ENCODE measurements at regions not wholly inside any gene's neighbourhood (a gene's known extent, or its start where the extent isn't known, plus 50 kb on each side); places are given as distances from the start of the nearest gene placed in this dataset.

DNA sequence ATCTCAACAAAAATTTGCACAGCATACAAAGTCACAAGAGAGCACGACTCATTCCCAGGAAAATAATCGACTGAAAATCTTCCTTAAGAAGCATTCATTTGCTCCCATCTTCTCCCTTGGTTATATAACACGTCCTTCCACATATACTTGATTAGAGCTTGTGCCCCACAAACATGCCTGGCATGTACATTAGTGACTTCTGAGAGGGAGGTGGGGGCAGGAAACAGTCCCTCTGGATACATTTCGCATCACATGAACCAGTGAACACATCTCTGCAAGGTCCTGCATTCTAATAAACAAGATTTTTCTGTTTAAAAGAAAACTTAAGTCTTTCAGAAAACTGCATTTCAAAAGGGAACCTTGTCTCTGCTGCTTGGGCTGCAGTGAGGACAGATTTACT lies 54.1 kb upstream of the IGLL5 start:
- intact Hi-C loops (cut with DNase I), result no loop called here
- Histone ChIP-seq H3K4me3 (no peak overlapping the region), H3K27ac (no peak overlapping the region), H3K36me3 (no peaks in the 10 kb centered on the region), H3K27me3 (no peaks in the 10 kb centered on the region), H3K9me3 (peaks cover 0 to 8% (median 0%) of the 10 kb centered on the region in 4 donors), H3K4me1 (no peaks in the 10 kb centered on the region)
- no peak for DNase-seq
- TF ChIP-seq POLR2AphosphoS5 (IDR thresholded peaks at IDR 0.05) (no peak), EP300 (IDR thresholded peaks at IDR 0.05) (no peak), POLR2A (IDR thresholded peaks at IDR 0.05) (no peak)
- TF ChIP-seq, protein P1, sequence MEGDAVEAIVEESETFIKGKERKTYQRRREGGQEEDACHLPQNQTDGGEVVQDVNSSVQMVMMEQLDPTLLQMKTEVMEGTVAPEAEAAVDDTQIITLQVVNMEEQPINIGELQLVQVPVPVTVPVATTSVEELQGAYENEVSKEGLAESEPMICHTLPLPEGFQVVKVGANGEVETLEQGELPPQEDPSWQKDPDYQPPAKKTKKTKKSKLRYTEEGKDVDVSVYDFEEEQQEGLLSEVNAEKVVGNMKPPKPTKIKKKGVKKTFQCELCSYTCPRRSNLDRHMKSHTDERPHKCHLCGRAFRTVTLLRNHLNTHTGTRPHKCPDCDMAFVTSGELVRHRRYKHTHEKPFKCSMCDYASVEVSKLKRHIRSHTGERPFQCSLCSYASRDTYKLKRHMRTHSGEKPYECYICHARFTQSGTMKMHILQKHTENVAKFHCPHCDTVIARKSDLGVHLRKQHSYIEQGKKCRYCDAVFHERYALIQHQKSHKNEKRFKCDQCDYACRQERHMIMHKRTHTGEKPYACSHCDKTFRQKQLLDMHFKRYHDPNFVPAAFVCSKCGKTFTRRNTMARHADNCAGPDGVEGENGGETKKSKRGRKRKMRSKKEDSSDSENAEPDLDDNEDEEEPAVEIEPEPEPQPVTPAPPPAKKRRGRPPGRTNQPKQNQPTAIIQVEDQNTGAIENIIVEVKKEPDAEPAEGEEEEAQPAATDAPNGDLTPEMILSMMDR (IDR thresholded peaks at IDR 0.05), result no peak
- WGBS, 2 donors, result 74 to 85% methylated on average over 4 of the region's 4 CpGs

DNA sequence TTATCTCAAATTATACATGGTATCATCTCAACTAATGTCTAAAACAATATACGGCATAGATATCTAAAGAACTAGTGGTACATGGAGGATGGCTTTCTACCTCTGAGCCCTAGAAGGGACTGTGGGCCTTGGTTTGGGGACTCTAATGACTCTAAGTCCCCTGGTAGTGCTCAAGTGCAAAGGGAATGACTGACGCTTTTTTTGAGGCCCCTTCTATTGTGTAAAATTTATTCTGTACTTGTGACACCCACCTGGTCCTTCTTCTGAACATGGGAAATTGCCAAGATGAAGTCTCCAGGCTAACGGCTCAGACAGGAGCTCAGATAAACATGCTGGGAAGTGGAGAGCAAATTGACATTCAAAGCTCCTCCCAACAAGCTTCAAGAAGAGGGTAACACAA lies 53.4 kb upstream of the IGLL5 start:
- Histone ChIP-seq H3K4me1 (no peaks in the 10 kb centered on the region), H3K36me3 (no peaks in the 10 kb centered on the region), H3K27me3 (no peaks in the 10 kb centered on the region), H3K9me3 (peaks cover 0 to 8% (median 0%) of the 10 kb centered on the region in 4 donors), H3K27ac (no peak overlapping the region), H3K4me3 (no peak overlapping the region)
- intact Hi-C loops (cut with DNase I), result no loop called here
- TF ChIP-seq EP300 (IDR thresholded peaks at IDR 0.05) (no peak), POLR2AphosphoS5 (IDR thresholded peaks at IDR 0.05) (no peak), POLR2A (IDR thresholded peaks at IDR 0.05) (no peak)
- TF ChIP-seq, protein P1 (IDR thresholded peaks at IDR 0.05), result no peak
- no peak for DNase-seq
- WGBS, 2 donors, result 48 to 82% methylated on average over 3 of the region's 3 CpGs

DNA sequence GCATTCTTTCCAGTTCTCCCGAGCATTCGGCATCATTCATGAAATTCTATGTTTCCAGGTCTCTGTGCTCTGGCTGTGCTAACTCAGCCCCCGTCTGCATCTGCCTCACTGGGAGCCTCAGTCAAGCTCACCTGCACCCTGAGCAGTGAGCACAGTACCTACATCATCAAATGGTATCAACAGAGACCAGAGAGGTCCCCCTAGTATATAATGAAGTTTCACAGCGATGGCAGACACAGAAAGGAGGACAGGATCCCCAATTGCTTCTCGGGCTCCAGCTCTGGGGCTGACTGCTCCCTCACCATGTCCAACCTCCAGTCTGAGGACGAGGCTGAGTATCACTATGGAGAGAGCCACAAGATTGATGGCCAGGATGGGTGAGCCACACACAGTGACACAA lies 52.8 kb upstream of the IGLL5 start:
- TF ChIP-seq POLR2AphosphoS5 (IDR thresholded peaks at IDR 0.05) (no peak), POLR2A (IDR thresholded peaks at IDR 0.05) (no peak), EP300 (IDR thresholded peaks at IDR 0.05) (no peak)
- TF ChIP-seq, protein P1 (IDR thresholded peaks at IDR 0.05), result no peak
- Histone ChIP-seq H3K36me3 (no peaks in the 10 kb centered on the region), H3K4me3 (no peak overlapping the region), H3K9me3 (peaks cover 0 to 8% (median 0%) of the 10 kb centered on the region in 4 donors), H3K4me1 (no peaks in the 10 kb centered on the region), H3K27ac (no peak overlapping the region), H3K27me3 (no peaks in the 10 kb centered on the region)
- no peak for DNase-seq
- 75 to 89% methylated on average over 6 of the region's 6 CpGs for WGBS, 2 donors
- intact Hi-C loops (cut with DNase I), result no loop called here

DNA sequence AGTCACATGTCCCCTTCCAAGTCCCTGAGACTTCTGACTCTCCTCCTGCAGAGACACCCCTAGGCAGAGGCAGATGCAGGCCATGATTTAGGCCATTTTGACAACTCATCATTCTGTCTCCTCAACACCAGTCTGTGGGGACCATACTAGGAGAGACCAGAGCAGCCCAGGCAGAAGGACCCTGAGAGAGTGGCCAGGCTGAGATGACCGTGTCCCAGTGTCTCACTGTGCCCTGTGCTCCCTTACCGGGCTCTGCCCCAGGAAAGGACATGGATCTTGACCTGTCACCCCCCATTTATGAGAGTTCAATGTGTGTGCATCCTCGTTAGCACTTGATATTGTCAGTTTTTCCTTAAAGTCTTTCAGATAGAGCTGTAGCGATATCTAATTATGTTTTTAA lies 52.4 kb upstream of the IGLL5 start:
- no peak for TF ChIP-seq EP300 (IDR thresholded peaks at IDR 0.05)
- TF ChIP-seq POLR2AphosphoS5 (IDR thresholded peaks at IDR 0.05), result no peak
- TF ChIP-seq, protein P1 (IDR thresholded peaks at IDR 0.05), result no peak
- no peak for TF ChIP-seq POLR2A (IDR thresholded peaks at IDR 0.05)
- Histone ChIP-seq H3K4me1 (no peaks in the 10 kb centered on the region), H3K27me3 (no peaks in the 10 kb centered on the region), H3K36me3 (no peaks in the 10 kb centered on the region), H3K27ac (no peak overlapping the region), H3K9me3 (peaks cover 0 to 8% (median 0%) of the 10 kb centered on the region in 4 donors), H3K4me3 (no peak overlapping the region)
- 69 to 87% methylated on average over 4 of the region's 4 CpGs for WGBS, 2 donors
- intact Hi-C loops (cut with DNase I), result no loop called here
- DNase-seq, result no peak

GRCh38 chr22:22835771-22836291 lies 51.8 kb upstream of the IGLL5 start:
- intact Hi-C loops (cut with DNase I), result no loop called here
- no peak for DNase-seq
- TF ChIP-seq POLR2A (IDR thresholded peaks at IDR 0.05) (no peak), EP300 (IDR thresholded peaks at IDR 0.05) (no peak), POLR2AphosphoS5 (IDR thresholded peaks at IDR 0.05) (no peak)
- TF ChIP-seq, protein P1 (IDR thresholded peaks at IDR 0.05), result no peak
- H3K27ac ChIP-seq, result no peak overlapping the region
- H3K4me1 ChIP-seq, result no peaks in the 10 kb centered on the region
- WGBS, 2 donors, result 68 to 72% methylated on average over 3 of the region's 3 CpGs
- no peak overlapping the region for H3K4me3 ChIP-seq
- peaks cover 0 to 5% (median 0%) of the 10 kb centered on the region in 4 donors for H3K9me3 ChIP-seq
- H3K27me3 ChIP-seq, result no peaks in the 10 kb centered on the region
- H3K36me3 ChIP-seq, result no peaks in the 10 kb centered on the region

Measured in sigmoid colon (tissue), 6 donors.